ENCODE measurements at regions not wholly inside any gene's neighbourhood (a gene's known extent, or its start where the extent isn't known, plus 50 kb on each side); places are given as distances from the start of the nearest gene placed in this dataset.
"Not testable (repeated sequence)": the region's sequence is repeated elsewhere in the genome, so short reads cannot be mapped to it uniquely, and the experiment has no call there.

DNA sequence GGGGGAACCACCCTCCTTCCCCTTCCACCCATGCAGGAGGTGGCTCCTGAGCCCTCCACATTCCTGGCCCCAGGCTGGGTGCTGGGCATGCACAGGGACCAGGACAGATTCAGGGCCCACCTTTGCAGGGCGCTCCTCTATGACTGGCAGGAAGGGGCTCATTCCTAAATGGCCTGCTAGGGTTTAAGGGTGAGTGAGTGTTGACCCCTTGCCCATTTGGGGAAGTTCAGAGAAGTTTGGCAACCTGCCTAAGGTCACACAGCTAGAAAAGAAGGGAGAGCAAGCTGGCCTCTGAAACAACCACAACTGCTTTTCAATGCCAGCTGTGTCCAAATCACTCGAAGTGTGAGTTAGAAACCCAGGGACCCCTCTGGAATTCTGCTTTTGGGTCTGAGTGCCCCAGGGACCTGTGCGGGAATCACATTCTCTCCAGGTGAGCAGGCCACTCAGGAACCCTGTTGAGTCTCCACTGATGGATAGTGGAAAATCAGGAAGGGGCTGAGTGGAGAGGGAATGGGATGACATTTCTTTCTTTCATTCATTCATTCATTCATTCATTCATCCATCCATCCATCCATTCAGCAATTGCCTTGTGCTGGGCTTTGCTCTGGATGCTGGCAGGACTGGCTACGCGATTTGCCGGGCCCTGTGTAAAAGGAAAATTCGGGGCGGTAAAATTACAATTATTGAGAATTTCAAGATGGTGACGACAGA lies 191.9 kb downstream of the C9orf50 start:
- no peak for DNase-seq

- DNase-seq = no peak
These were observed 193.8 kb downstream of the C9orf50 start for GRCh38 chr9:129427149-129427548.

- not testable (repeated sequence) for DNase-seq
These were observed 197.1 kb downstream of the C9orf50 start for GRCh38 chr9:129423755-129424154.

- no peak for DNase-seq
These were observed 197.7 kb downstream of the C9orf50 start for GRCh38 chr9:129423216-129423615.

GRCh38 chr9:129422843-129423192 lies 198.1 kb downstream of the C9orf50 start:
- no peak for DNase-seq

DNA sequence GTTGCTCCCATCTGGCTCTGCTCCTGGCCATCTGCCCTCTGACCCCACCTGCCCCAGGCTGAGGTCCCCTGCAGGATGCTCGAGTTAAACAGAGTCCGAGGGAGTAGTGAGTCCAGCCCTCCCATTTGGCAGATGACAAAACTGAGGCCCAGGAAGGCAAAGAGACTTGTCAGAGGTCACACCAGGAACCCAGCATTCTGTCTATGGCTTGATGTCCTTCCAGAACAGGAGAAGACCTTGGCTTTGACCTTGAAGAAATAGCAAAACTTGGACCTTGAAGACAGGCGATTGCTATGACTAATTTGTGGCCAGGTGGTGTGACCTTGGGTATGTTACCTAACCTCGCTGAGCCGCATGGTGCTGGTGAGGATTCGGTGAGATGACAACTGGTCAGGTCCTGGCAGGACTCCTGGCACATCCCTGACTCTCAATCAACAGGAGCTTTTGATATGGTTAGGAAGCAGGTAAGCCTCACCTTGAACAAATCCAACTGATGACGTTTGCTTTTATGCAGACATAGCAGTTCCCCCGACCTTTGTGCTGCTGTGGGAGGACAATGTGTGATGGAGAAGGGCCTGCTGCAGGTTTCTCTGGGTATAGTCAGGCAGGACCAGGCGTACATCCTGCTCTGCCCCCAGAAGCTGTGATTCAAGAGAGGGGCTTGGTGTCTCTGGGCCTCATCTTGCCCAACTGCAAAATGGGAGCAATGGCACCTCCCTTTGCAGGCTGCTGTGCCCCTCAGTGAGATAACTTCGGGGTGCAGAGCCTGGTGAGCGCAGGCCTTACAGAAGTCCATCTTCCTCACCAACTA lies 198.7 kb downstream of the C9orf50 start:
- no peak for DNase-seq

DNA sequence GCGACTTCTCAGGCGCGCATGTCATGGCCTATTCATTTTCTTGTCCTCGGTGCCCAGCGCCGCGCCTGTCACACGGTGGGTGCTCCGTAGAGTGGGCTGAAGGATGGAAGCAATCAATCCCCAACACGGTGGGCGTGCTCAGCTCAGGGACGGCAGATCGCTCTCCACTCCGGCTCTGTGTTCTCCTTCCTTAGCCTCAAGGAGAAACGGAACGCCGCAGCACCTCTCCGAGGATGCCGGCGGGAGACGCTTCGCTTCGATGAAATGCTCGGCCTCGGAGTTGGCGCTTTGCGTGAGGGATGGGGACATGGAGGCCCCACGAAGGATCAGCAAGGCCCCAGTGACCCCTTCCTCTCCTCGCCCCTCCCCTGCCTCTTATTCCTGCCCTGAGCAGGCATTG lies 199.5 kb downstream of the C9orf50 start:
- no peak for DNase-seq

DNA sequence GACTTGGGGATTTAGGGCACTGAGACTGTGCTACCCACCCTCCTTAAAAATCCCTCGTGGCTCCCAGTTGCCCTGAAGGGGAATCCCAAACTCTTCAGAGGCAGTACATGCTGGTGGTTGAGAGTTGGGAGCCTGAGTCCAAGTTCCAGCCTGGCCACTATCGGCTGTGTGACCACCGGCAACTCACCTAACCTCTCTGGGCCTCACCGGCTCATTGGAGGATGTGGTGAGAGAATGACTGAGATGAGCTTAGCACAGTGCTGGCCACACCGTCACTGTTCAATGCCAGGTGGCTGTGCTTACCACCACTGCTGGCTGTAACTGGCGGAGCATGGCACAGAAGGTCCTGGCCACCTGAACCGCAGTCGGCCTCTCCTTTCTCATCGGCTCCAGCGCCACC lies 200.2 kb downstream of the C9orf50 start:
- DNase-seq = no peak

GRCh38 chr9:129419382-129419899 lies 201.5 kb downstream of the C9orf50 start:
- DNase-seq = no peak

- DNase-seq = no peak
These were observed 202.4 kb downstream of the C9orf50 start for GRCh38 chr9:129418451-129418850.

GRCh38 chr9:129416821-129417539 lies 203.9 kb downstream of the C9orf50 start:
- DNase-seq = no peak

DNA sequence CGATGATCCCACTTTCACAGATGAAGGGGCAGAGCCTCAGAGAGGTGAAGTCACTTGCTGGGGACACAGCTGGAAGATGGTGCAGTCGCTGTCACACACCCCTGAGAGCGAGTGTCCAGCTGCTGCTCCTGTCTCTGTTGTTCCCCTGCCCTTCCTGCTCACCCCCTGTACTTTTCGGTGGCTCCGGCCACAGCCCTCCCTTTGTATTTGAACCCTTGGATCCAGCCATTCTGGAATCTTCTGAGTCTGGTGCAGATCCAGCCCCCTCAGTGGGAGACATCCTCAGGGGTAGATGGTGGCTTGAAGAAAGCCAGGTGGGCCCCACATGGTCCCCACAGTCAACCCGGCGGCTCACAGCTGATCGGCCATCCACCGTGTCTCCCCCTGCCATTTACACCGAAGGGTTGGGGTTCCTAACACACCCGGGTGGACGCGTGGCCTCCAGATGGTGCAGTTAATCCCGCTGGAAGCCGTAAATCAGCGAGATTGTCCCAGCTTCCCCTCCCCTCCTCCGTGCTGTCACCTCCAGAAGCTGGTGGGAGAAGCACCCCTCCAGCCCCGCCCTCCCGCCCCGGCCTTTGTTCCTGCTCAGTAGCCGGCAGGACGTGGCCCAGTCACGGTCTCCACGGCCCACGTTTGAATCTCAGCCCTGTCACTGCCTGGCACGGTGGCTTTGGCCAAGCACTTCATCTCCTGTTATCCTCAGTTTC lies 204.8 kb downstream of the C9orf50 start:
- no peak for DNase-seq

GRCh38 chr9:129414993-129415941 lies 205.6 kb downstream of the C9orf50 start:
- no peak for DNase-seq

DNA sequence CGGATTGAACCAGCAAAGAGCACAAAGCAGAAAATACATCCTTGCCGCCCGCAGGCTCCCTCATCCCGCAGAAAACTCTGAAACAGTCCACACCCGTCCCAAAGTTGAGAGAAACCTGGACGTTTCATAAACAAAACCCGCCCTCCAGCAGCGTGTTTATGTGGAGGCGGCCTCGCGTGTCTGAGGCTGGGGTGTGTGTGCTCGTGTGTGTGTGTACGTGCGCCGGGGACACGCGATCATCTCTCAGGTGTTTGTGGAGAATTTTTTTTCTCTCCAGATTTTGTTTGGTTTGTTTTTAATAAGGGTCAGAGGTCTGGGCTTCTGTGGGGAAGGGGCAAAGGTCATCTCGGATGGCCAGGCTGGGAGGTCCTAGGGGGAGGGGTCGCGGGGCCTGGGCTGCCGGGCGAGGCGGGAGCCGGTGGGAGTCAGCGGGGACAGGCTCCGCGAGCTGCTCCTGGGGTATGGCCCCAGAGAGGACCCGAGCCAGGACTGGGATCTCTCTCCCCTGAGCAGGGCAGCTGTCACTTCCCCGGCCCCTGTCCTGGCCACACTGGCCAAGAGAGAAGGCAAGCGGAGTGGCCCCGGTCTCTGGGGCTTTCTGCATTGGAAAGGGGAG lies 206.4 kb downstream of the C9orf50 start:
- DNase-seq = peak; percentile 24

GRCh38 chr9:129413537-129414376 lies 207.1 kb downstream of the C9orf50 start:
- DNase-seq = peak; percentile 97

GRCh38 chr9:129412814-129413536 lies 207.9 kb downstream of the C9orf50 start:
- peak; percentile 61 for DNase-seq

GRCh38 chr9:129412176-129412813 lies 208.6 kb downstream of the C9orf50 start:
- not testable (repeated sequence) for DNase-seq

- DNase-seq = no peak
These were observed 209.3 kb downstream of the C9orf50 start for GRCh38 chr9:129411501-129412175.
